ENCODE measurements at regions not wholly inside any gene's neighbourhood (a gene's known extent, or its start where the extent isn't known, plus 50 kb on each side); places are given as distances from the start of the nearest gene placed in this dataset.
A peak's percentile ranks its signal among the peaks of the same experiment; 100 is the strongest.

- no peak for TF ChIP-seq CTCF (IDR thresholded peaks at IDR 0.05)
- no peak for ATAC-seq (ENCODE audit: low FRiP score)
- no peak for DNase-seq (ENCODE audit: low spot score)
Measured at GRCh38 chr1:239505094-239505493, 118.7 kb downstream of the CHRM3 start.

GRCh38 chr1:239507826-239508225 is 121.5 kb downstream of the CHRM3 start:
- DNase-seq (ENCODE audit: low spot score), result no peak
- no peak for TF ChIP-seq CTCF (IDR thresholded peaks at IDR 0.05)
- ATAC-seq (ENCODE audit: low FRiP score), result no peak

GRCh38 chr1:239511875-239512274 is 125.5 kb downstream of the CHRM3 start:
- no peak for ATAC-seq (ENCODE audit: low FRiP score)
- DNase-seq (ENCODE audit: low spot score), result no peak
- no peak for TF ChIP-seq CTCF (IDR thresholded peaks at IDR 0.05)

GRCh38 chr1:239516579-239516978 is 130.2 kb downstream of the CHRM3 start:
- no peak for ATAC-seq (ENCODE audit: low FRiP score)
- DNase-seq (ENCODE audit: low spot score), result no peak
- no peak for TF ChIP-seq CTCF (IDR thresholded peaks at IDR 0.05)

- no peak for DNase-seq (ENCODE audit: low spot score)
- no peak for ATAC-seq (ENCODE audit: low FRiP score)
- TF ChIP-seq CTCF (IDR thresholded peaks at IDR 0.05), result no peak
Measured at GRCh38 chr1:239526391-239526790, 140.0 kb downstream of the CHRM3 start.

- DNase-seq (ENCODE audit: low spot score), result no peak
- peak; percentile 77 for ATAC-seq (ENCODE audit: low FRiP score)
- TF ChIP-seq CTCF (IDR thresholded peaks at IDR 0.05), result no peak
Measured at GRCh38 chr1:239527051-239527693, 140.8 kb downstream of the CHRM3 start.

GRCh38 chr1:239536165-239536849 is 149.9 kb downstream of the CHRM3 start:
- ATAC-seq (ENCODE audit: low FRiP score) (no peak), DNase-seq (ENCODE audit: low spot score) (no peak)
- TF ChIP-seq CTCF (IDR thresholded peaks at IDR 0.05), result no peak

Measured in omental fat pad (tissue), 3 donors.